Hematopoietic multipotent progenitor cell treated with erythropoietin and hydrocortisone succinate and interleukin-3 and kit ligand, for 15 days (in vitro differentiated cells): ENCODE measurements at regions not wholly inside any gene's neighbourhood (a gene's known extent, or its start where the extent isn't known, plus 50 kb on each side); places are given as distances from the start of the nearest gene placed in this dataset.
"Not testable (repeated sequence)": the region's sequence is repeated elsewhere in the genome, so short reads cannot be mapped to it uniquely, and the experiment has no call there.

ENCODE experiments used
- DNase-seq: peaks from one replicate; pipeline ENCODE4 v3.0.0-alpha.2; 2015; ENCODE audit warnings: low spot score

DNA sequence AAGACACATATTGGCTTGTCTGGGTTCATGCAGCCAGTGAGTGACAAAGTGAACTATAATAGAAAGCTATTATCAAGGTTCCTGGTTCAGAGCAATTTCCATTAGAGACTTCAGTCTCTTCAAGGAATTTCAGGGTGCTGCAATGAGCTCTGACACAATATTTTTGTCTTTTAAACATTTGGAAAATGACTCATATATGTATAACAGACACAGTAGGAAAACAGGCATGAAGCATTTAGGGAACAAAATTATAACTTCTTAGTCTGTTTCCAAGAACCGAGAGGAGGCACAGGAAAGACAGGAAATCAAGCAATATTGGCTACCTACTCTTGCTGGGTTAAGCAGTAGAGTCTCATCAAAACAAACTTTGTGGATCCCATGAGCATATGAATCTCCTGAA, 170.4 kb downstream of the PTPRC start:
- DNase-seq, result no peak

DNA sequence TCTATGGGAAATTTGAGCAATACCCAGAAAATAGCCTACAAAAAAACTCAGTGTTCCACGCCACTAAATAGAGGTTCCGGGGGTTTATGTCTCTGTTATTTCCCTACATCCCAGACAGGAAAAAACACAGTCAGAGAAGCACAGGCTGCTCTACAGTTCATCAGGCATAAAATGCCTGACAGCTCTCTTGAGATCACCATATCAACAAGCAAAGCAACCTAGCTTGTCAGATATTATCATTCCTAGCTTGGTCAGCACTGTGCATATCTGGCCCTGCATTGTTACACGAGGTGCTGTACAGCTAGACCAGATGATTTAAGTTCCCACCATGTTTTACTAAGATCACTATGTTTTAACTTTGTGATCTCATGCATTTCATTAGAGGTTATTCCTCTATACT, 172.6 kb downstream of the PTPRC start:
- no peak for DNase-seq

DNA sequence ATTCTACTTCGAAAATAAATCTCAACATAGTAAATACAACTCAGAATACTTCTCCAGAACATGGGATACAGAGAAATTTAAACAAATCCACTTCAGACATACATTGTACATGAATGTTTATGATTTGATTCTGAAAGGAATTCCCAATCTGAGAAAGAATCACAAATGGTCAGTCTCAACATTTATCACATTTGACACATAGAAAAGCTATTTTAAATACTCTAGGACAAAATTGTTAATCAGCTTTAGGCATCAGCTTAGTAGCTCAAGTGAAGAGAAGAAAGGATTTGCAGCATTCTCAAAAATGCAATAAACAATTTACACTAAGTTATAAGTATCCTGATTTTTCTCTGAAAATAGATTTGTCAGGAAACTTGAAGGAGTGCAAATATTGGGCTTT, 184.8 kb downstream of the PTPRC start:
- DNase-seq, result no peak

DNA sequence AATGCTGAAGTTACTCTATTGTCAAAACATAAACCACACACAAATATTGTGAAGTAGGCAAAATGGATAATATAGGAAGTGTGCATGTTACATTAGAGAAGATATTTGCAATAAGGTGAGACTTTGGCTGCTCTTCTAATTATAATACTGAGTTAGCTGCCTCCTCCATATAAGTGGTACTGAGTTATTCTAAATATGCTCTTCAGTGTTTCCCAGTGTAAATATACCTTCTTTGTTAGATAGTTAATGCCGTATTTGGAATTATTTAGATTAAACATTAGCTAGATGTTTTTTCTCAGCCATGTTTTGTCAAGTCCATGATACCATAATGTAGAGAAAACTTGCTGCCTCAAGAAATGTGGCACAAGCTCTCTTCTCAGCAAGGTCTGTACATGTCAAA, 186.4 kb downstream of the PTPRC start:
- no peak for DNase-seq

DNA sequence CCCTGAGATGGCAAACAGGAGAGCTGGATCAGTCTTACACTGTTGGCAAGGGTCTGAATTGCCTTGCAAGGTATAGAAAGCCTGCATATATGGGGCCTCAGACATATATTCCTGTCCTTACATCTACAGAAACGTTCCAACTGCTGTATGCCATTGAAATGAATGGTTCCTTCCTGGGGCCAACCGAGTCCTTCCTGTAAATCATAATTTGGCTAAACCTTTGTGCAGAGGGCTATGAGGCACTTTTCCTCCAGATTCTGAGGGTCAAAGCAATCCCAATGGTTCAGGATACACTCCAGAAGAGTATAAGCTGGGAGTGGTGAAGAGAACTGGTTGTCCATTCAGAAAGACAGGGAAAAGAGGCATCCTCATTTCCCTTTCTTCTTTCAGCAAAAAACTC, 190.5 kb downstream of the PTPRC start:
- no peak for DNase-seq

DNA sequence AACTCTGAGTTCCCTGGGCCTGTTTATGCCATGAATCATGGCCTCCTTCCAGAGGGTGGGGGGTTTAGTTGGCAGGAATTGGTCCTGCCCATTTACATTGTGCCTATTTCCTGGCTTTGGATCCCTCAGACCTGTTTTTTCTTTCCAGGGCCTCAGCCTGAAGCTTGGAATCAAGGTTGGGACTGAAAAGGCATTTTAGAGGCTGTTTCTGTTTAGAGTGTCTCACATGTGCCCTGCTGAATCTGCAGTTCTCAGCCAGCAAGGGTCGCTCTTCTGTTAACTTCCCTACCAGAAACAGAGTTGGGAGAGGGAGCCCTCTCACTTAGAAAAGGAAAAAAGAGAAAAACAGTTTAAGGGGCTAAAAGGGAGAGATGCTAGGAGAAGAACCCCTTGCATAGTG, 191.1 kb downstream of the PTPRC start:
- no peak for DNase-seq

DNA sequence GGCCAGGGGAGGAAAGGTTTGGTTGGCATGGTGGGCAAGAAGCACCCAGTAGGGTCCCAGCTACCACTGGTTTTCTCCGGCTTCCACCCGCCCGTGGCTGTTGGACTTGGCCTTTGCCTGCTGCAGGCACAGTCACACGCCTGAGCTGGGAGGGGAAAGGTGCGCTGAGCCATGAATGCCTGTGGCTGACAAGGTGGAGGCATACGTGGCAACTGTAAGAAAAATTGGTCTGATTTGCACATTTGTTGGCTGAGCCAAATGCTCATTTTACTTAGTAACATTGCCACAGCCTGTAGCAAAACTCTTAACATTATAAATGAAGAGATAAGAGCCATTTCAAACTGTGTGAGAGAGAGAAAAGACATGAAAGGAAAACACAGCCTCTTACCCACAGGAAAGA, 191.6 kb downstream of the PTPRC start:
- no peak for DNase-seq

DNA sequence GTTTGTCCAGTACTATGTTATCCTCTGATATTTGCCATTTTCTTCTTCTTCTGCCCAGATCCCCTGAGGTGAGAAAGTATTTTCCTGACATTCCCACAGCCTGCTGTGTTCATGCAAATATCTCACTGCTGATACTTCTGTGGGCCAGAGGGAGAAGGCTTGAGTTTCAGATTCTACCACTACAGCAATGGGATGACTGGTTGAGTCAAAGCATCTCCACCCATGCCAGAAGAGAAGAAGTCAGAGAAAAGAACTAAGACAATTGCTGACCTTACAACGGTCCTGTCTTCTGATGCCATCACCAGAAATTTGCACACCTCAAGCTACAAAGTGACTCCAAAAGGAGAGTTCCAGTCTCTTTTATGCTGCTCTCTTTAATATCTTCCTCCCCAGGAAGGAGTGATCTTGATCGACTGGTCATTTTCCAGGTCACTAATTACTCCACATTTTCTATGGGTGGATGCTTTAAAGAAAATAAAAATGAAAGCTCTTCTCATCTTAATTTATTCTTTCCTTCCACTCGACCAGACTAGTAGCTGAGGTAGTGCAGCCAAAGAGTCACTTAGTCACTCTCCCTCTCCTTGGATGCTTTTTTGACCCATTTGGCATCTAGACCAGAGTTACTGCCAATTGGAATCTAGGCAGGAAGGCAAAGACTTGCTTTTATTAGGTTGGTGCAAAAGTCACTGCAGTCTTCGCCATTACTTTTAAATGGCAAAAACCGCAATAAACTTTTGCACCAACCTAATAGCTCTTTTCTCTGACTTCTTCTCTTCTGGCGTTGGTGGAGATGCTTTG, 195.1 kb downstream of the PTPRC start:
- no peak for DNase-seq

DNA sequence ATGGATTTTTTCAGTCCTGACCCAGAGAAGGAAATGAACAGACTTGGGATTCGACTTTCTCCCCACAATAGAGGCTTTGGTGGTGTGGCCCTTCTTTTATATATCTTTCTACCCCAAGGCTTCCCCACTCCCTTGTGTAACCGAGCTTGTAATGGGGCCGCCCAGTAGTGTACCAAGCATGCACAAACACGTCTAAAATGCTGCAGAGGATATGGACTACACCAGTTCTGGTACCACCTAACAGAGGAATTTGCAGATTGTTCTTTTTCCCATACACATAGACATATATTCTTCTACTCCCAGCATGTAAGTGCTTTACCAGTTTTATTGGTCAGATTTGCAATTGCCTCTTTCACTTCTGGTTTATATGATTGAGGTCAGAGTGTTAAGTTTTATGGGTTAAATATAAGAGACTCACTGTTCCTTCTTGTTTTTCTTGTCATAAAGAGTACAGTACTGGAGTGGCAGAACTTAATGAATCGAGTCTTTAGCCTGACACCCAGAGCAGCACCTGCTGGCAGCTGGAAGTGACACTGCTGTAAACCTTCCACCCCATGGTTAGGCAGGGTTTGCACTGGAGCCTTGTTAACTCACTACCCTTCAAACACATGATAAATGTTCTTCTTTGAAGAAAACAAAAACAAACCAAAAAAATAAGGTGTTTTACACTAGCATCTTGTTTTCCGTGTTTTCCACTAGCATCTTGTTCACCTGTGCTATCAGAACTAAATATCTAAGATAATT, 198.6 kb downstream of the PTPRC start:
- no peak for DNase-seq

DNA sequence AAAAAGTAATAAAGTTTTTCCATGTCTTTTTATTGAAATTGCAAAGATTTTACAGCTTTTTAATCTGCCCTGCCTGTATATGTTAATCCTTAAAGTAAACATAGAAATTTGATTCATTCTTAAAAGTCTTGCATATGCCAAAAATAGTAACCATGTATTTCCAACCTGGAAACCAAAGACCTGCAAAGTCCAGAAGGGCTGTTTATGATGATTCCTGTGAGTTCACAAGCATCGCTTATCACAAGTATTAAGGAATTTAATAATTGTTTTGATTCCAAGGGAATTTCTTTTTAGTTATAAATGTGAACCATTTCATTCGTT, 199.1 kb downstream of the PTPRC start:
- DNase-seq, result no peak

DNA sequence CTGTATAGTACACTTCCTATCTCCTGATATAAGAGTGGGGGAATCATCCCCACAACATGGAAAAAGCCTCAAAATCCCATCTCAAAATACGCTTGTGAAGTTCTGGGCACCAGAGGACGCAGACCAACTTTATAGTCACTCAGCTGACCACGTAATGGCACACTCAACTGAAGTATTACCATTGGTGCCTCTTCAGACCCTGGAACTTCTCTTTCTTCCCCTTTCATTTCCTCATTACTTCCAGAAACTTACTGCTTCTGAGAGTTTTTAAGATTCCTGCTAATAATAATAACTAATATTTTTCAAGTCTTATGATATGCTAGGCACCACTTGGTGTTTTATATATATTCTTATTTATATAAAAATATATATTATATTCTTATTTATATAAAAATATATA, 202.6 kb downstream of the PTPRC start:
- DNase-seq, result no peak

DNA sequence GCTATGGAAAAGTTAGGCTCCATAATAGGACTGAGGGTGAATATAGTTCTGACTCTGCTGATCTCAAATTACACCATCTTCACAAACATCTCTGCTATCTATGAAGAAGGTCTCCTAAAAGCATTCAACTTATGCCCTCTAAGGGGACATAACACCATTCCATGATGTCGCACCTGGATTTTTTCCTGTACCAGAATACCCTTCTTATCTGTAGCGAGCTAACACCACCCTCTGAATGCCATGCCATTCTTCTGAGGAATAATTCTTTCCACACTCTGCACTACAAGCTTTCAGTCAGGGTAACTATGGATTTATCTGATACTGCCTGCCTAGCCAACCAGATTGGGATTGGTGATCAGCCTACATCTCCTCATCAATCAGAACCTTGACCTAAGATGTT, 203.8 kb downstream of the PTPRC start:
- no peak for DNase-seq

DNA sequence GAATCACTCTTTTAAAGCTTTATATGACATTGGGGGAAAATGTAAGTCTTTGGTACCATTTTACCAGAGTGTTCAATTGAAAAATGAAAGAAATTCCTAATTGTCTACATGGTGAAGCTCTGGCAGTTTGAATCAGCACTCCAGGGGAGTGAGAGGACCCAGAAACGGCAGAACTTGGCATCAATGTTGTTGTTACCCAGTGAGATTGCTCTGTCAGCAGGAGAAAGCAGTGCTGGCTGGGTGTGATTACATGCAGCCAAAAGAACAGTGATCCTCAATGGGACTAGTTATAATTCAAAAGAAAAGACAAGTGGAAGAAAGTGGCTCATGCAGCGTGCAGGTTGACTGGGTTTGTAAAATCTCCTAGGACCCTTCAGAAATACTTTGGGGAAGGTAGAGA, 206.4 kb downstream of the PTPRC start:
- no peak for DNase-seq

DNA sequence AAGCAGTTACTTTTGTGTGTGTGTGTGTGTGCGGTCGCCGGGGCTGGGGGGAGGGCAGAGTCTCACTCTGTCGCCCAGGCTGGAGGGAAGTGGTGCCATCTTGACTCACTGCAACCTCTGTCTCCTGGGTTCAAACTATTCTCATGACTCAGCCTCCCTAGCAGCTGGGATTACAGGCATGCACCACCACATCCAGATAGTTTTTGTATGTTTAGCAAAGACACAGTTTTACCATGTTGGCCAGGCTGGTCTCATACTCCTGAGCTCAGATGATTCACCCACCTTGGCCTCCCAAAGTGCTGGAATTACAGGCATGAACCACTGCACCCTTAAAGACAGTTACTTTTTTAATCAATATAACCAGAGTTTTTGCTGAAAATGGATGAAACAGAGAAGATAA, 207.0 kb downstream of the PTPRC start:
- no peak for DNase-seq

DNA sequence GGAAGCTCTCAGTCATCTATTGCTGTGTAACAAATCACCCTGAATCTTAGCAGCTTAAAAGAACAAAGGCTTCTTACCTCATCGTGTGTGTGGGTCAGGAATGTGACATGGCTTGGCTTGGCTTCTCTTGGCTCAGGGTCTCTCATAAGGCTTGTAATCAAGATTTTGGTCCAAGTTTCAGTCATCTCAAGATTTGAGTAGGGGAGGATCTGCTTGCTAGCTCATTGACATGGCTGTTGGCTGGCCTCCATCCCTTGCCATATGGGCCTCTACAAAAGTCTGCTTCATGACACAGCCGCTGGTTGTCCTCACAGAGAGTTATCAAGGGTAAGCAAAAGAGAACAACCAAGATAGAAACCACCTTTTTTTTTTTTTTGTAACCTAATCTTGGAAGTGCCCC, 207.7 kb downstream of the PTPRC start:
- no peak for DNase-seq

DNA sequence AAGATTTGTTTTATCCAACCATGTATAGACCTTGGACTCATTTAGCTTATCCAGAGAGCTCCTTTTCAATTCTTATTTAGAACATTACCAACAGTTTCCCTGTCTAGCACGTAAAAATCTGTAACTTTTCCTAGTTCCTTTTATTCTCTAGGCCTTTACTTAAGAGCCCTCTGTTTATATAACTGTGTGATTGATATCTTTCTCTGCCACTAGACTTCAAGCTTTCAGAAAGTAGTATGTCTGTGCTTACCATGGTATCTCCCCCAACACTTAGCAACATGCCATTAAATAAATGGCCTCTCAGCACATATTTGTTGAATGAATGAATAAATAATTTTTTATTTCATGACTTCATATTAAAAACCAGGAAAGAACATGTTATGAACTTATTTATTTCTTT, 209.4 kb downstream of the PTPRC start:
- DNase-seq, result no peak

DNA sequence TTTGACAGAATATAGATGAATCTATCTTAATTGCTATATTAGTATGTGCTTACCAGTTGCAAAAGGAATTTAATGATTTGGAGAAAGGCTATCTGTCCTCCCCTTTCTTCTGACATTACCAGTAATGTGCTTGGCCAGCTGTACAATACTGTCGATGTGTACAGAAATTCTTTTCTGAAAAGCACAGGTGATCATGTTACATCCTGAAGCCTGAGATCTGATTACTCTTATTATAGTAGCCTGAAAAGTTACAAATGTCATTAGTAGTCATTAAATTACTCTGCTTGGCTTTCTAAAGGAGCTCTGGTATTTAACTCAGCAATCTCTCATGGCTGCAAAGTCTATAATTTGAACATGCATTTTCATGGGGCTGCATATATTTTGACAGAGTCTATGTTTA, 209.8 kb downstream of the PTPRC start:
- no peak for DNase-seq

DNA sequence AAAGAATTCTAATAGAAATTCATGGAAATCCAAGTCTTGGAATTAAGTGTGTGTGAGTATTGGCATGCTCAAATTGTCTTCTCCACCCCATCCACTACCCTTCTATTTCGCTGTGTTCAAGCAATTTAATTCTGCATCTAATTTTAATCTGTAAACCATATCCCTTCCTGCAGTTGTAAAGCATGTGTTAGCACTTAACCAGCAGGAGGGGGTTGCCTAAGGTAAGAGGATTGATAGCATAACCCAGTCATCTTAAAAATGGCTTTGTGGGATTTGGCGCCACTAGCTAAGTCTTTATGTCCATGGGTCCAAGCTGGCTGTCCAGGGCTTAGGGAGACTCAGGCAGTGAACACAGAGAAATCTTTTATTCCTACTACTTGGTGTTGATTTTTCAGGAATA, 210.3 kb downstream of the PTPRC start:
- DNase-seq, result no peak

DNA sequence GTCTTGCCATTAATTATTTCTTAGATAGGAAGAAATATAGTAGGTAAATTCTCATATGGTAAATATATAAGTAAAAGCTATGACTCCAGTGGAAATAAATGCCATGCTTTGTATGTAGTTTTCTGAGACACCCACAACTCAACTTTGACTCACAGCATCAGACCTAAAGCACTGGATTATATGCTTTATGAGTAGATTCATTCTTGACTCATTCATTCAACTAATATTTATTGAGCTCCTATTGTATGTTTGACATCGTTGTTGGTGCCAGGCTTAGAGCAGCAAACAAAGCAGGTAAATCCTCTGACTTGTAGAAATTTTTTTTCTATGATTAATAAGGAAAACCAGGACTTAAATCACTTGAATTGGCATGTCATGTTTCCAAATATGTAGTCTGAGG, 211.4 kb downstream of the PTPRC start:
- no peak for DNase-seq

DNA sequence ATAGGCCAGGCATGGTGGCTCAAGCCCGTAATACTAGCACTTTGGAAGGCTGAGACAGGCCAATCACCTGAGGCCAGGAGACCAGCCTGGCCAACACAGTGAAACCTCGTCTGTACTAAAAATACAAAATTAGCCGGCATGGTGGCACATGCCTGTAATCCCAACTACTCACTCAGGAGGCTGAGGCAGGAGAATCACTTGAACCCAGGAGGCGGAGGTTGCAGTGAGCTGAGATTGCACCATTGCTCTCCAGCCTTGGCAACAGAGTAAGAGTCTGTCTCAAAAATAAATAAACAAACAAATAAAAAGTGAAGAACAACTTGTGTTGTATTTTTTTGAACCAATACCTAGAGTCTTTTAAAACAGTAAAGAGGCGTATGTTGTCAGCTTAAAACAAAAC, 212.1 kb downstream of the PTPRC start:
- DNase-seq, result not testable (repeated sequence)

DNA sequence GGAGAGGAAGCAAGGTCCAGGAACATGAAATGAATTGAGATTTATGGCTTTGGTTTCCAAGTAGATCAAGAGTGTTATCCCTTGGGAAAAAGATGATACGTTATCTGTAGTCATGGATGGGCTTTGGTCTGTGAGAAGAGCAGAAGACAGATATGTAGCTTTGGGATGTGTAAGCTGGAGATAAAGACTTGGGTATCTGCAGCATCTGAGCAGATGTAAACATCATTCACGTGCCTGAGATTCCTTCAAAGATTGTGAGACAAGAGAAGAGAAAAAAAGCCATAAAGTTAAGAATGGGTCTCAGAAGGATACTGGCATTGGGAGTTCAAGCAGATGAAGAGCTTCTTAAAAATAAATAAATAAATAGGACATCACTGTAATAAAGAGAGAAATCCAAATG, 217.8 kb downstream of the PTPRC start:
- no peak for DNase-seq

DNA sequence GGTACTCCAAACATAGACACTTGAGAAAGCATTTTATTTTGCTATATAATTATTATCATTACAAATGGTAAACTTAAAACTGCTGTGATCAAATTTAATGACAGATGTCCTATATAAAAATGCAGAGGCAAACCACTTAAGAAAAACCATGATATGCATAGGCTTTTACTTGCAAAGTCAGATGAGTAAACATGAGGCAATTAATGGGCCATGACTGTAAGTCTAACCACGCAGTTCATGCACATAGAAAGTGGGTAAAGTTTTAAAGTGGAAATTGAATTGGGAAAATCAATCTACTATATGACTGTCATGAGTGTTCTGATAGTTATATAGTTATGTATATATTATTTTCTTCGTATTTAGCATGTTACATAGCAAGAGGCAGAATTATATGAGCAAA, 219.2 kb downstream of the PTPRC start:
- DNase-seq, result no peak

DNA sequence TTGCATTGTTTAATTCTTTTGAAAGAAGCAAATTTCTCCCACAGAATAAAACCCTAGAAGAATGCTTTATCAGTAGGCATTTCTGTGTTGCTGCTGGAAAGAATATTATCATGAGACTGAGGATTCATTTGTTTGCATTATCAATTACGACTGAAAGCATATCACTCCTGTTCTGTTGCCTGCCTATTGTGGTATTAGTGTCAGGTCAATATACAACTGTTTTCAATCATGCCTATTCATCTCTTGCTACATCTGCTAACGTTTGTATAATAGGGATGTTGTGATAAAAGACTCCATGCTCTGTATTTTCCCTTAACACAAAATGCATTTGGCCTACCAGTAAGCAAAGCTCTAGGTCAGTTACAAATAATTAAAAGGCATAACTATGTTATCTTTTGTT, 221.5 kb downstream of the PTPRC start:
- no peak for DNase-seq

DNA sequence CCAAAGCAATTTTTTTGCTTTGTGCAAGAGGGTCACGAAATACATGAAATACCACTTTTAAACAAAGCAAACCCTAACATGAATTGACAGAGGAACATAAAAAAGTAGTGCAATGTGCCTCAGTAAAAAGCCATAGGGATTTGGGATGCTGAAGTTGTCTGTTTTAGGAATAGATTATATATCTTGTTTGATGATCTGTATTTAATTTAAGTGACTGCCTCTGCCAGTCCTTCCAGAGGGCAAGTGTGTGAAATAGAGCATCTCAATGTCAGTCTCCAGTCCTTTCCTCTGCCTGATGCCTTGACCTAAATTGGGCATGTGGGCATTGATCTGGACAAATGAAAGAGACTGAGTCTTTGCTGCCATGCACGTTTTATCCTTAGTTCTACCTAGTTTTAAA, 222.8 kb downstream of the PTPRC start:
- DNase-seq, result no peak
